NCI-H2081 treated with DMSO at 0.1 percent for 48 hours (cell line): ENCODE measurements at regions not wholly inside any gene's neighbourhood (a gene's known extent, or its start where the extent isn't known, plus 50 kb on each side); places are given as distances from the start of the nearest gene placed in this dataset.

Source experiments
- DNase-seq: peaks from one replicate; lab custom pipeline; 2025; lab: John Stamatoyannopoulos, UW

DNA sequence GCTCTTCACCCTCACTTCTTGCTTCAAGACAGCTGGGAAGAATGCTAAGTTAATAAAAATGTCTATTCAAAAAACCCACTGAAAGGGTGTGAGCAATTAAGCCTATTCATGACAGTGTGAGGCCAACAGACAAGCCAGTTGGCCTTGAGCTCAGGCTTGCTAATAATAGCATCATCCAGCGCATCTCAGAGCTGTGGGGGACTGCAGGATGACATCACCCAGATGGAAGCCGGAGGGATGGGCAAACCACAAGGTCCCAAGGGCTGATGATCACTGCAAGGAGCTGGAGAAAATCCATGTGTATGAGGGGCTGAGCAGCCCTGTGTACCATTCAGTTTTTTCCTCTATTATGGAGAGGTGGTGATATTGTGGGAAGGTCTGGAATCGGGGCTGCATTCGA, 770.4 kb downstream of the TNS3 start:
- no peak for DNase-seq

DNA sequence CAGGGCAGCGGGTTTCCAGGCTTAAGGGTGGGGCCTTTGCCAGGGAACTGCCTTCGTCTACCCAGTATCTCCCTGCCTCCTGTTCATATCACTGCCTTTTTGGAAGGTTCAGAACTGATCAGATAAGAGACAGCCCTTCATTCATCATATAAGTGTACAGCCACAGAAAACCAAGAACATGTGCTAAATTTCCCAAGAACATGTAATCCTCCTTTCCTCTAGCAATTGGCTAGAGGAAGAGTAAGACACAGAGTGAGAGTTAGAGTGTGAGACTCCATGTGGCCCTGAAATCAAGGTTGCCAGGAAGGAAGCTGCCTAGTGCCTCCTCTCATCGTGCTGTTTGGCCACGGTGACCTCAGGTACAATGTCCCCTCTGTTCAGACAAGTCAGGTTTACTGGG, 770.9 kb downstream of the TNS3 start:
- DNase-seq = no peak

GRCh38 chr7:46809886-46810285, 772.0 kb downstream of the TNS3 start:
- no peak for DNase-seq

GRCh38 chr7:46806856-46807255, 775.1 kb downstream of the TNS3 start:
- no peak for DNase-seq

- no peak for DNase-seq
Observed at GRCh38 chr7:46802479-46802878, 779.4 kb downstream of the TNS3 start.

DNA sequence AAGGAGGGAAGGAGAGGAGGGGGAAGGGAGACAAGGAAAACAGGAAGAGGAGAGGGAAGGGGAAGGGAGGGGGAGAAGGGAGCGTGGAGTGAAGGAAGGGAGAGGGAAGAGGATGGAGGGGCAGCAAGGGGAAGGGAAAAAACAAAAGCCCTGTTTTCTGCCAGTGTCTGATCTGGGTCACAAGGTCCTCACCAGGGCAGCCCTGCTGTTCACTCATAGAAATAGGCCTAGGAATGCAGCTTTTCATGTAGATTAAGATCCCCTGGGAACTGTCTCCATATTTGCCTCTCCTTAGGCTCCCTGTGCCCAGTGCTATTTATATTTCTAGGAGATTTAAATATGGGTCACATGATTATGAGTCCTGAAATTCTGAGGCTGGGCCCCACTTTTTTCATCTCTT, 790.7 kb downstream of the TNS3 start:
- no peak for DNase-seq

- no peak for DNase-seq
Observed at GRCh38 chr7:46786995-46787394, 794.9 kb downstream of the TNS3 start.

DNA sequence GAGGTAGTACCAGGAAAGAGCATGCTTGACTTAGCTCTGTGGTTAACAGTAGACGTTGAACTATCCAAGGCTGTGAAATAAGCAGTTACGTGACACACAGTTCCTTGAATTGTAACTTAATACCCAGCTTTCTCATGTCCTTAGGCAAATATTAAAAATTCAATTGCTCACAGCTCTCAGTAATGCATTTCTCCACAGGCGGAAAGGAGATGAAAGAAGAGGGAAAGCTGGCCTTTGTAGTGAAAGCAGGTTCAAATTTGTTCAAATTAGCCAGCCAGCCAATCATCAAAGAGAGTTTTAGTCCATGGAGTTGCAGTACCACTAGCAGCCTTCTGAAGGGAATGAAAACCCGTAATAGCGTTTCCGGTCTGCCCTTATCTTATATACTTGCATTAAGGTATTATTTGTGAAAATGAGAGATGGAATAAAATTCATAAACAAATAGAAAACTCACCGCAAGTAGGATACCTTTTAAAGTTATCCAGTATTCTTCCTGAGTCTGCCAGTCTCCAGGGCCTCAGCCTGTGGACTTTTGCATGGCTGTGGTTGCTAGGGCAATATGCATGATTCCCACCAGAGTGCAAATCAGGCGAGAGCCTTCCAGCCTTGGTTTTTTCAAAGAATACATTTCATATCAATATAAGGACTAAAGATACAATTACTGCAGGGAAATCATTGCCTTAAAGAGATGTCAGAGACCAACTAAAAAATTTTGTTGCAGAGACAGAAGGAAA, 795.5 kb downstream of the TNS3 start:
- DNase-seq = no peak

- no peak for DNase-seq
Observed at GRCh38 chr7:46784732-46785131, 797.2 kb downstream of the TNS3 start.

DNA sequence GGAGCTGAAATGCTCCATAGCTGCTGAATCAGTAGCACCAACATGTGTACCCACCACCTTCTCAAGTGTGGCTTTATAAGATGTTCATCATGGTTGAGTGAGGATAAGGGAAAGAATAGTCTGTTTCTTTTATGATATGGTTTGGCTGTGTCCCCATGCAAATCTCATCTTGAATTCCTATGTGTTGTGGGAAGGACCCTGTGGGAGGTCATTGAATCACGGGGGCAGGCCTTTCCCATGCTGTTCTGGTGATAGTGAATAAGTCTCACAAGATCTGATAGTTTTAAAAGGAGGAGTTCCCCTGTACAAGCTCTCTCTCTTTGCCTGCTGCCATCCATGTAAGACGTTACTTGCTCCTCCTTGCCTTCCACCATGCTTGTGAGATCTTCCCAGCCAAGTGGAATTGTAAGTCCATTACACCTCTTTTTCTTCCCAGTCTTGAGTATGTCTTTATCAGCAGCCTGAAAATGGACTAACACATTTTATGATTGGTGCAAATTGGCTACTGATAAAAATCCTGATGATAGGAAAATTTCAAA, 799.9 kb downstream of the TNS3 start:
- no peak for DNase-seq

GRCh38 chr7:46776790-46777189, 805.1 kb downstream of the TNS3 start:
- DNase-seq = no peak

GRCh38 chr7:46775776-46776175, 806.1 kb downstream of the TNS3 start:
- DNase-seq = no peak

GRCh38 chr7:46775020-46775419, 806.9 kb downstream of the TNS3 start:
- no peak for DNase-seq

DNA sequence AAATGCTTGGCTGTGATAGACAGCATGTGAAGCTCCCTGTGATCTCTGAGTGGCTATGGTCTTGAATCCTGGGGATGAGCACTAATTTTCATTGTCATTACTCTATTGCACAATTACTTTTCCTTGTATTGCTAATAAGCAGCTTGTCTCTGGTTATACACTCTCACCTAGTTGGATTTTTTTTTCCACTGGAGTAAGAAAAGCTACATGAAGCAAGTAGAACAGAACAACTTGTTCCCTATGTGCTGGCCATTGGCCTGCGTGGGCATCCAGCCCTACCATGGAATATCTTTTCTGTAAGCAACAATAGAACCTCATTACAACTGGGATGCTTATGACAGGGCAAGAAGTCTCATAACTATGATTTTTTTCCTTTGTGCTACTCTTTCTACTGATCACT, 807.4 kb downstream of the TNS3 start:
- no peak for DNase-seq

DNA sequence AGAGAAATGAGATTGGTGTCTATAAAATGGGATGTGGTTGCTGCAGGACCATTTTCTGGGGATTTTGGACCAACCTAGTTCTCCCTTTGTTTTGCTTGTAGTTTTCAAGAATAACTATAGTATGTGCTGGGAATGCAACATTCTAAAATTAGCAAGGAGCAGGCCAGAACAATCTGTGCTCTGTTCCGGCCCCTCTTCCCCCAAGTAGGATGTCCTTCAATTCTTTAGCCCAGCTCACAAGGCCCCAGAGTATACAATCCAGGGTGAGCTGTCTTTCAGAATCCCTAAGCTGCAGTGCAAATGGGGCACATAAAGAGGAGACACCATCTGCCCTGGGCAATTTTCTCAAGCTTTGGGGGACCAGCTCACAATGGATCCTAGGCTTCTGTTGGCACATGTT, 809.1 kb downstream of the TNS3 start:
- DNase-seq = no peak

DNA sequence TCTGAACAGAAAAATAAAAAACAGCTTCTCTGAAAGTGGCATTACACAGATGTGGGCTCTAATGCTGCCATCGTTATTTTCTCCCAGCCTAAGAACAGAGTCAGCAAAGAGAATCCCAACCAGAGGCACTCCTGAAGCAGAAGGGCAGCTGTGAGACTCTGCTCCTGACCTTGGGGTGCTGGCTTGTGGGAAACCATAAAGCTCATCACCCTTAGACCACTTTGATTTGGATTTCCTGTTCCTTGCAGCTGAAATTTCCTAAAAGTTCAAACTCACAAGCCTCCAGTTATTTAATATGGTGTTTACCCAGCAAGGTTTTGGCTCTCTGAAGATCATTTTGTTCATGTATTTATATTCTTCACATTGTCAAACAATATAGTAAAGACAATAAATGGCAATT, 814.8 kb downstream of the TNS3 start:
- DNase-seq = no peak

- no peak for DNase-seq
Observed at GRCh38 chr7:46764100-46764936, 817.6 kb downstream of the TNS3 start.

GRCh38 chr7:46763344-46763743, 818.6 kb downstream of the TNS3 start:
- no peak for DNase-seq

DNA sequence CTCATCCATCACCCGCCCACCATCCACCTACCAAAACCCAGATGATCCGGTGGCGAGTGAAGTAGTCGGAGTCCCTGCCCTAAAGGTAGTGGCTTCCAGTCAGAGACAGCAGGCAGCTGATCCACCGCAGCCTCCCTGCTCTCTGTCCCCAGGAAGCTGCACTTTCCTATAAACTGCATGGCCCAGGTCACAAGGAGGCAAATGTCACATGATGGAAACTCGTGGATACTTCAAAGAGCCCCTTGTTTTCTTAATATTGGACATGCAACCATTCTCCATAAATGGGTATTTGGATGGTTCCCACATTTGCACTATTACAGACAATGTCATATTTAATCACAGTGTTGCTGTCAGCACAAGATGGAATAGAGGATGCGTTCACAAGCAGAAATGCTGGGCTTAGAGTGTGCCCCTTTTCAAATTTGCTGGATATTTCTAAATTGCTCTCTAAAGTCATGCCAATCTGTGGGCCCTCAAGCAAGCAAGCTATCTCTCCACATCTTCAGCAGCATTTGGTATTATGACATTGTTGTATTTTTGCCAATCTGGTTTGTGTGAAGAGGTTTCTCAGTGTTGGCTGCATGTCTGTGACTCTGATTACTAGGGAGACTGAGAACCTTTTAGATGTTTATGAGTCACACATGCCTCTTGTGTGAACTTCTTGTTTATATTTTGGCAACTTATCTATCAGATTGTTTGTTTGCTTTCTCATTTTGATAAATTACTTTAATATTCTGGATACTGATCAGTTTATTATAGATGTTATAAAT, 822.0 kb downstream of the TNS3 start:
- DNase-seq = no peak

GRCh38 chr7:46756996-46757395, 824.9 kb downstream of the TNS3 start:
- no peak for DNase-seq

GRCh38 chr7:46756256-46756655, 825.7 kb downstream of the TNS3 start:
- no peak for DNase-seq
